HepG2 (cell line): ENCODE measurements at regions not wholly inside any gene's neighbourhood (a gene's known extent, or its start where the extent isn't known, plus 50 kb on each side); places are given as distances from the start of the nearest gene placed in this dataset.
"Not testable (repeated sequence)": the region's sequence is repeated elsewhere in the genome, so short reads cannot be mapped to it uniquely, and the experiment has no call there.

Experiments
- ATAC-seq: fragments of 200-7000 bp; cut with Tn5 transposase; 3 replicates; pipeline ENCODE4 v1.9.1; 2020; ENCODE audit warnings: mild to moderate bottlenecking, moderate library complexity
- BruUV-seq: library from RNA; stranded (reverse); fragments of 400-500 nt; replicated peaks from 2 replicates; lab custom pipeline; 2021; lab: Mats Ljungman, UMichigan
- CTCF ChIA-PET: fragments of 300-600 bp; formaldehyde crosslinking; extraction: SDS; loops from one replicate; lab custom pipeline; 2021; ENCODE audit warnings: low total read pairs, inconsistent platforms, low intra/inter-chr PET ratio; lab: Yijun Ruan, JAX
- POLR2A ChIA-PET: fragments of 350-600 bp; sonication (Branson Sonifier 250); formaldehyde crosslinking; loops from one replicate; lab custom pipeline; 2020; ENCODE audit warnings: antibody characterized with exemption, inconsistent platforms; lab: Yijun Ruan, JAX
- DNase-seq: peaks from one replicate; pipeline ENCODE4 v3.0.0-alpha.2; 2015; ENCODE audit warnings: low spot score
- FAIRE-seq: peaks from 3 replicates; lab custom pipeline; 2011; peaks lifted over from hg19 to GRCh38; lab: Jason Lieb, UNC
- H2AFZ ChIP-seq: one replicate; pipeline ENCODE4 v1.6.1; 2011; ENCODE audit warnings: low read length, inconsistent platforms
- H3K27ac ChIP-seq: fragments of 300-600 bp; 3 replicates; pipeline ENCODE4 v1.8.0; 2011; ENCODE audit warnings: mixed run types, mild to moderate bottlenecking, mixed read lengths, low read length, inconsistent platforms; ENCODE audit not compliant: insufficient read depth; ENCODE audit errors: extremely low read length
- H3K27me3 ChIP-seq, 2 experiments: fragments of 200-600 bp in 1 of 2; 2 replicates in 1 of 2; 3 replicates in 1 of 2; pipeline versions ENCODE4 v1.6.0 to v1.8.0; 2011; ENCODE audit warnings: low read length in 2 of 2, mild to moderate bottlenecking in 2 of 2, moderate library complexity in 2 of 2, inconsistent platforms in 1 of 2; ENCODE audit not compliant: insufficient read depth in 2 of 2, control insufficient read depth in 1 of 2
- H3K36me3 ChIP-seq, 2 experiments: fragments of 200-600 bp in 1 of 2; replicated peaks in 1 of 2; 2 replicates in 1 of 2; 3 replicates in 1 of 2; pipeline versions ENCODE4 v1.5.1 to v1.8.0; 2011; ENCODE audit warnings: low read length in 2 of 2, inconsistent platforms in 1 of 2; ENCODE audit not compliant: insufficient read depth in 2 of 2, control insufficient read depth in 1 of 2
- H3K4me1 ChIP-seq: 2 replicates; pipeline ENCODE4 v1.5.1; 2012; ENCODE audit warnings: low read length, inconsistent platforms; ENCODE audit not compliant: insufficient read depth
- H3K4me2 ChIP-seq: 2 replicates; pipeline ENCODE4 v1.6.0; 2011; ENCODE audit warnings: low read depth, low read length, inconsistent platforms
- H3K4me3 ChIP-seq, 3 experiments: fragments of 200-600 bp in 1 of 3; sonication (generic), shearing (Covaris generic) in 1 of 3; replicated peaks in 1 of 3; 2 replicates each; pipeline ENCODE4 v1.5.1; 2011 to 2016; ENCODE audit warnings: low read length in 3 of 3, inconsistent platforms in 2 of 3, low read depth in 2 of 3, mild to moderate bottlenecking in 2 of 3, control low read depth in 1 of 3, mixed read lengths in 1 of 3; ENCODE audit not compliant: insufficient read depth in 1 of 3
- H3K79me2 ChIP-seq: one replicate; pipeline ENCODE4 v1.6.1; 2011; ENCODE audit warnings: low read length, inconsistent platforms; ENCODE audit not compliant: insufficient read depth
- H3K9ac ChIP-seq: 2 replicates; pipeline ENCODE4 v1.6.0; 2011; ENCODE audit warnings: mild to moderate bottlenecking, low read depth, low read length, inconsistent platforms; ENCODE audit not compliant: insufficient read depth
- H3K9me3 ChIP-seq: 2 replicates; pipeline ENCODE4 v1.5.1; 2012; ENCODE audit warnings: mild to moderate bottlenecking, low read length
- H4K20me1 ChIP-seq: 2 replicates; pipeline ENCODE4 v1.6.0; 2011; ENCODE audit warnings: inconsistent platforms, mild to moderate bottlenecking, low read length, moderate library complexity; ENCODE audit not compliant: insufficient read depth
- TRIM24 ChIP-seq: sonication (generic); formaldehyde crosslinking; IDR thresholded peaks from 2 replicates; pipeline ENCODE4 v1.8.0; 2022; ENCODE audit warnings: mild to moderate bottlenecking, missing genetic modification reagents
- ZNF260 ChIP-seq: sonication (generic); formaldehyde crosslinking; IDR thresholded peaks from 2 replicates; pipeline ENCODE4 v1.4.0; 2020; ENCODE audit warnings: missing genetic modification reagents, low read depth, mild to moderate bottlenecking, borderline replicate concordance
- ZNF615 ChIP-seq: sonication (generic); formaldehyde crosslinking; IDR thresholded peaks from 2 replicates; pipeline ENCODE4 v1.5.0; 2020; ENCODE audit warnings: mild to moderate bottlenecking, missing genetic modification reagents, borderline replicate concordance
- ZNF773 ChIP-seq: sonication (generic); formaldehyde crosslinking; IDR thresholded peaks from 2 replicates; pipeline ENCODE4 v1.4.0; 2020; ENCODE audit warnings: missing genetic modification reagents, borderline replicate concordance
- WGBS: methylation state at CpG from one replicate; pipeline ENCODE4 v1.1.6; 2017; ENCODE audit warnings: low lambda C conversion rate; 5-methylcytosine and 5-hydroxymethylcytosine counted together
- in situ Hi-C: cut with HindIII; loops from 2 replicates; pipeline ENCODE4 v1.10.0; 2017; ENCODE audit warnings: low pct_unique_long_range_greater_than_20kb; ENCODE audit not compliant: extremely low pct_ligation_motif_present
- intact Hi-C: fragments of 100-400 bp; cut with micrococcal nuclease; formaldehyde crosslinking; loops from one replicate; pipeline ENCODE4 v1.10.0; 2022; ENCODE audit not compliant: unreplicated experiment
- TF ChIP-seq, protein P1 (sequence below): sonication (generic); formaldehyde crosslinking; IDR thresholded peaks from 2 replicates; pipeline ENCODE4 v1.4.0; 2020; ENCODE audit warnings: missing genetic modification reagents, mild to moderate bottlenecking, borderline replicate concordance
- TF ChIP-seq, protein P2 (sequence below): sonication (generic); formaldehyde crosslinking; IDR thresholded peaks from 2 replicates; pipeline ENCODE4 v1.8.1; 2022; ENCODE audit warnings: mild to moderate bottlenecking, missing genetic modification reagents

DNA sequence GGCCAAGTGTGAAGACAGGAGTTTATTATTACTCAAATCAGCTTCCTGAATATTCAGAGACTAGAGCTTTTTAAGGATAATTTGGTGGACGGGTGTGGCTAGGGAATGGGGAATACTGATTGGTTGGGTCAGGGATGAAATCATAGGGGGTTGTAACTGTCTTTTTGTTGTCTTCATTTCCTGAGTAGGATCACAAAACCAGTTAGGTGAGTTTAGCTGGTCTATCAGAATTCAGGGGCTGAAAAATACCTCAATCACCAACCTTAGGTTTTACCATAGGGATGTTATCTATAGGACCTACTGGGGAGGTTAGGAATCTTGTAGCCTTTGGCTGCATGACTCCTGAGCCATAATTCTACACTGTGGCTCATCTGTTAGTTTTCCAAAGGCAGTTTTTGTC lies 235.8 kb downstream of the YTHDC2 start (continued):
- TF ChIP-seq, protein P1, sequence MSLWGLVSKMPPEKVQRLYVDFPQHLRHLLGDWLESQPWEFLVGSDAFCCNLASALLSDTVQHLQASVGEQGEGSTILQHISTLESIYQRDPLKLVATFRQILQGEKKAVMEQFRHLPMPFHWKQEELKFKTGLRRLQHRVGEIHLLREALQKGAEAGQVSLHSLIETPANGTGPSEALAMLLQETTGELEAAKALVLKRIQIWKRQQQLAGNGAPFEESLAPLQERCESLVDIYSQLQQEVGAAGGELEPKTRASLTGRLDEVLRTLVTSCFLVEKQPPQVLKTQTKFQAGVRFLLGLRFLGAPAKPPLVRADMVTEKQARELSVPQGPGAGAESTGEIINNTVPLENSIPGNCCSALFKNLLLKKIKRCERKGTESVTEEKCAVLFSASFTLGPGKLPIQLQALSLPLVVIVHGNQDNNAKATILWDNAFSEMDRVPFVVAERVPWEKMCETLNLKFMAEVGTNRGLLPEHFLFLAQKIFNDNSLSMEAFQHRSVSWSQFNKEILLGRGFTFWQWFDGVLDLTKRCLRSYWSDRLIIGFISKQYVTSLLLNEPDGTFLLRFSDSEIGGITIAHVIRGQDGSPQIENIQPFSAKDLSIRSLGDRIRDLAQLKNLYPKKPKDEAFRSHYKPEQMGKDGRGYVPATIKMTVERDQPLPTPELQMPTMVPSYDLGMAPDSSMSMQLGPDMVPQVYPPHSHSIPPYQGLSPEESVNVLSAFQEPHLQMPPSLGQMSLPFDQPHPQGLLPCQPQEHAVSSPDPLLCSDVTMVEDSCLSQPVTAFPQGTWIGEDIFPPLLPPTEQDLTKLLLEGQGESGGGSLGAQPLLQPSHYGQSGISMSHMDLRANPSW (CRISPR knock-in tag), result no peak
- TF ChIP-seq TRIM24 (CRISPR knock-in tag), result no peak
- TF ChIP-seq ZNF773, result no peak

DNA sequence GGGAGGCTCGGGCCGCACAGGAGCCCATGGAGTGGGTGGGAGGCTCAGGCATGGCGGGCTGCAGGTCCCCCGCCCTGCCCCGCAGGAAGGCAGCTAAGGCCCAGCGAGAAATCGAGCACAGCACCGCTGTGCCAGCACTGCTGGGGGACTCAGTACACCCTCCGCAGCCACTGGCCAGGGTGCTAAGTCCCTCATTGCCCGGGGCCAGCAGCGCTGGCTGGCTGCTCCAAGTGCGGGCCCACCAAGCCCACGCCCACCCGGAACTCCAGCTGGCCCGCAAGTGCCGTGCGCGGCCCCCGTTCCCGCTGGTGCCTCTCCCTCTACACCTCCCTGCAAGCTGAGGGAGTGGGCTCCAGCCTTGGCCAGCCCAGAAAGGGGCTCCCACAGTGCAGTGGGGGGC lies 239.7 kb downstream of the YTHDC2 start:
- H3K27me3 ChIP-seq, H3K4me1 ChIP-seq, H3K9me3 ChIP-seq, H3K36me3 ChIP-seq, H2AFZ ChIP-seq, H3K9ac ChIP-seq, H3K27ac ChIP-seq, FAIRE-seq, ATAC-seq, DNase-seq, in situ Hi-C loops, H3K4me3 ChIP-seq, POLR2A ChIA-PET, H3K4me2 ChIP-seq, intact Hi-C loops, H4K20me1 ChIP-seq, BruUV-seq, H3K79me2 ChIP-seq, CTCF ChIA-PET: not testable (repeated sequence)
- WGBS, result 72% methylated on average over 12 of the region's 20 CpGs

DNA sequence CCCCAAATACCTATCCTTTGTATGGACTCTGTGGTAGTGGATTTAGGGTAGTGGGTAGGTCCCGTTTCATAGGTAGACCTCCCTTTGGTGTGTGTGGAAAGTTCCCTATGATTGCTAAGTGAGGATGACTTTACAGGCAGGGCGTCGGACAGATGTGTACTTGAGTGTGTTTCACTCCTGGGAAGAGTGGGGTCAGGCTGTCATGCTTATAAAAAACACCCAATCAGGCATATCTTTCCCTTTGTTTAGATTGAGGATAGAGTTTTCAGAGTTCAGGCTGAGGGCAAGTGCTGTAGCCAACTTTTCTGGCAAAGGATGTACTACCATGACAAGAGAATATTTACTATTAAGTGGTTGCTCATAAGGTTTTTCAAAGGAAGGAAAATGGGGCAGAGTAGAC lies 242.0 kb downstream of the YTHDC2 start:
- in situ Hi-C loops, result no loop called here

More for the DNA sequence above, 242.0 kb downstream of the YTHDC2 start:
- intact Hi-C loops, result no loop called here
- Histone ChIP-seq H3K9me3 (no peaks in the 10 kb centered on the region), H3K36me3 (no peaks in the 10 kb centered on the region), H3K27ac (no peak overlapping the region), H2AFZ (no peak overlapping the region), H3K27me3 (no peaks in the 10 kb centered on the region), H3K4me2 (no peak overlapping the region), H4K20me1 (no peaks in the 10 kb centered on the region), H3K4me3 (no peak overlapping the region), H3K9ac (no peak overlapping the region), H3K4me1 (no peaks in the 10 kb centered on the region), H3K79me2 (no peaks in the 10 kb centered on the region)
- WGBS, result 46% methylated on average over 3 of the region's 3 CpGs
- TF ChIP-seq, protein P2, sequence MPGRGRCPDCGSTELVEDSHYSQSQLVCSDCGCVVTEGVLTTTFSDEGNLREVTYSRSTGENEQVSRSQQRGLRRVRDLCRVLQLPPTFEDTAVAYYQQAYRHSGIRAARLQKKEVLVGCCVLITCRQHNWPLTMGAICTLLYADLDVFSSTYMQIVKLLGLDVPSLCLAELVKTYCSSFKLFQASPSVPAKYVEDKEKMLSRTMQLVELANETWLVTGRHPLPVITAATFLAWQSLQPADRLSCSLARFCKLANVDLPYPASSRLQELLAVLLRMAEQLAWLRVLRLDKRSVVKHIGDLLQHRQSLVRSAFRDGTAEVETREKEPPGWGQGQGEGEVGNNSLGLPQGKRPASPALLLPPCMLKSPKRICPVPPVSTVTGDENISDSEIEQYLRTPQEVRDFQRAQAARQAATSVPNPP, result no peak
- no peak for TF ChIP-seq ZNF615
- no peak for TF ChIP-seq ZNF260 (CRISPR knock-in tag)
- DNase-seq (no peak), FAIRE-seq (no peak), ATAC-seq (no peak)
- POLR2A ChIA-PET, result no interaction called here
- BruUV-seq, result no TSS peak
- CTCF ChIA-PET, result no interaction called here
